ENCODE measurements at regions not wholly inside any gene's neighbourhood (a gene's known extent, or its start where the extent isn't known, plus 50 kb on each side); places are given as distances from the start of the nearest gene placed in this dataset.

GRCh38 chr22:49081261-49081666 lies 746.4 kb downstream of the BRD1 start:
- no peak for DNase-seq (ENCODE audit: low read depth)

DNA sequence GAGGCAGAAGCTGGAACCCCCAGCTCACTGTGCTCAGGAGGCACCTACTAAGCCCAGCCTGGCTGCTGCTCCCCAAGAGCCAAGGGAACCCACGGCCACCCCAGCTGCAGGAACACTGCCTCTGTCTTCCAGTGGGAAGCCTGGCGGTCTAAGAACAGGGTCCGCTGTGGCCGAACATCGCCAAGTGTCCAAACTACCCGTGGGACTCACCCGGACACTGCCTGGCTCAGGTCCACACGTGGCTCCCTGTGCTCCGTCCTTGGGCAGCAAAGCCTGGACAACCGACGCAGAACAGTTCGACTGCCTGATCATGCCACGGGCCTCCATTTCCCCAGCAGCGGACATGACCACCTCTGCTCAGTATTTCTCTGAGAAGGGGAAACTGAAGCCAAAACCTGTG lies 747.0 kb downstream of the BRD1 start:
- no peak for DNase-seq (ENCODE audit: low read depth)

GRCh38 chr22:49079743-49080500 lies 747.8 kb downstream of the BRD1 start:
- no peak for DNase-seq (ENCODE audit: low read depth)

GRCh38 chr22:49079027-49079725 lies 748.5 kb downstream of the BRD1 start:
- no peak for DNase-seq (ENCODE audit: low read depth)

DNA sequence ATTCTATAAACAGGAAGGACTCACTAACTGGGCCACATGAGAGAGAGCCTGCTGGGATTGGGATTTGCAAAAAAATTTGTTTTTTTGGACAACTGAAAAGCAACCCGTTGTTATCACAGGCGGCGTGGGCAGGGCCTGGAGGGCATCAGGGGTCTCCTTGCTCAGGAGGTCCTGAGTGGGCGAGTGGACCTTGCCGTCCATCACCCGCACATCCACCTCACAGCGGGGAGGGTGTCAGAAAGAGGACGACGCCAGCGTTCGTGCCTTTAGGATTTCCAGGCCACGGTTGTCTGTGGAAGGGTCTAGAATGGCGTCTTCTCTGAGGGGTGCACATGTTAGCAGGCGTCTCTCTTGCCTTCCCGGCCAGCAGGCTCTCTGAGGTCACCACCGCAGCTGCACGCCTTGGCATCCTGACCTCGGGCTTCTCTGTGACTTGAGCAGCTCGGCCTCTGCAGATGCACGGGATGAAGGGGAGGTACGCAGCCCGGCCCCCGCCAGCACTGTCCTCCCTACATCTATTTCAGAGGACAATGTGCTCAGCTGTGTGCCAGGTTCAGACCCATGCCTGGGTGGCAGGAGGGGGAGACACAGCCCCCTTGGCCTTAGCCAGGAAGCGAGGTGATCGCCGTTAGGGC lies 749.5 kb downstream of the BRD1 start:
- no peak for DNase-seq (ENCODE audit: low read depth)

GRCh38 chr22:49077586-49077985 lies 750.1 kb downstream of the BRD1 start:
- no peak for DNase-seq (ENCODE audit: low read depth)

- no peak for DNase-seq (ENCODE audit: low read depth)
These were observed 750.7 kb downstream of the BRD1 start for GRCh38 chr22:49077036-49077393.

- DNase-seq (ENCODE audit: low read depth): no peak
These were observed 751.2 kb downstream of the BRD1 start for GRCh38 chr22:49076300-49077035.

DNA sequence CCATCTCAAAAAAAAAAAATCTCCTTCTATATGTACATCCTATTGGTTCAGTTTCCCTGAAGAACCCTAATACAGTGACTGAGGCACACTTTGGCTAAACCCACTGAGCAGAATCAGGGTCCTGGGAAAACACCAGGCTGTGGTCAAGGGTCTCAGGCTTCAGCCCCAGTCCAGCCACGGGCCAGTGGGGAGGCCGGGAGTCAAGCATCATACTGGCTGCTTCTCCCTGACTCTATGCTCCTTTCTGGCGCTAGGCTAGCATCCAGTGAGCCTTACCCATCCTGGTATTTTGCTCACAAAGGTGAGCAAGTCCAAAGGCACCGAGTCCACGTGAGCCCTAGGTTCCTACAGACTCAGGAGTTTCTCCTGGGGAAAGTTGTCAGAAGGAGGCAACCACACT lies 752.5 kb downstream of the BRD1 start:
- DNase-seq (ENCODE audit: low read depth): no peak

- no peak for DNase-seq (ENCODE audit: low read depth)
These were observed 753.7 kb downstream of the BRD1 start for GRCh38 chr22:49073873-49074417.

DNA sequence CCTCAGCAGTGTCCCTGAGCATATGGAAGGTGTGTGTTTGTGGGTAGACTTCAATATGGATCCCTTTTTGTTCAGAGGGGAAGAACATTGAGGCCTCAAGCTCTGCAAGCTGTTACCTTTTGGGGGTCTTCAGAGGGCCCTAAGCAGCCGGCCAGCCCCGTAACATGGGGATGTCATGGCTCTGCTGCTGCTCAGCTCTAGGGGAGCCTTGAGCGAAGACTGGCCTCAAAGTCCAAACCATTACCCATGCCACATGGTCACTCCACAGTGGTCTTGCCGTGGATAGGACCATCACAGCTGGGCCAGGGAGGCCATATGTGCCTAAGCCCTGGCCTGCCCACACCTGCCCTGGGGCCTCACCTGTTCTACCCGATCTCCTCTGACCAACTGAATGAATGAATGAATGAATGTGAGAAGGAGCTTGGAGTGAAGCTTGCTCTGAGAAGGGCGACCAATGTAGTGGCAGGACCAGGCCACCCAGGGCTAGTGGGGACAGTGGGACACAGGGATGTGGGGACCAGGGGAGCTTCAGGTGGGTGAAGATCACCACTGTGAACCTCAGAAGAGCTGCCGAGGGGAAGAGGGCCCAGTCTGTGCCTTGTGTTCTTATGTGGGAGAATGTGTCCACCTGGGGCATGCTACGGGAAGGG lies 754.6 kb downstream of the BRD1 start:
- no peak for DNase-seq (ENCODE audit: low read depth)

DNA sequence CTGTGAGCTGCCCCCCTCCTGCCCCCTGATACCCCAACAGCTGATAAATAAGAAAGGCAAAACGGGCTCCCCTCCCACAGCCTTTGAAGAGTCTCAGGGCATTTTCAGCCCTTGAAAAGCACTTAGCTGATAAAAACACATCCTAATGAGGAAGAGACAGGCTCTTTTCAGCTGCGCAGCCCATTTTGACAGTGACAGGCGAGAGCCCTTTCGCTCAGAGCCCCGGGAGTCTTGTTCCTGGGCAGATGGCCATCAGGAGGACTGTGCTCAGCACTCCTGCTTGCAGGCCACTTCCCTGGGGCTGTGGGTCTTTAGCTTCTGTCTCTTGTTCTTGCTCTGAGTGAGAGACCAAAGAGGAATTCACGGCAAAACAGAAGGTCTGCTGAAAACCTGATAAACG lies 757.2 kb downstream of the BRD1 start:
- DNase-seq (ENCODE audit: low read depth): no peak

DNA sequence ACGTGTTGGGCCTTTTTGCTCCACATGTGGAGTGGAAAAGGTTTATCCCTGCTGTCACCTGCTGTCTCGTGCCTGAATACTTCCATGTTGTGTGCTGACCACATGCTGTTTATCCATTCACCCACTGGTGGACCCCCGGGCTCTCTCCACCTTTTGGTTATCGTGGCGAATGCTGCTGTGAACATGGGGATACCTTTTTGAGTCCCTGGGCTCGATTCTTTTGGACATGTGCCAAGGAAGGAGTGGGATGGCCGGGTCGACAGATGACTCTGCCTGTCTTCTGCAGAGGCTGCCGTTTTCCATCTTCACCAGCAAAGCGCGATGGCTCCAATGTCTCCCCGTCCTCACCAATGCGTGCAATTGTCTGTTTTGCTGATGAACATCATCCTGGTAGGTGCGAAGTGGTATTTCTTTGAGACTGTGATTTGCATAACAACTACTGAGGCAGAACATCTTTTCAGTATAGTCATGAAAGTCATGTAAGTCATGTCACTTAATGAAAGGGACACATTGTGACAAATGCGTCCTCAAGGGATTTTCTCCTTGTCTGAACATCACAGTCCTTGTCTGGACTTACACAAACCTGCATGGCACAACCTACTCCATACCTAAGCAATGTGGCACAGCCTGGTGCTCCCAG lies 758.7 kb downstream of the BRD1 start:
- no peak for DNase-seq (ENCODE audit: low read depth)

DNA sequence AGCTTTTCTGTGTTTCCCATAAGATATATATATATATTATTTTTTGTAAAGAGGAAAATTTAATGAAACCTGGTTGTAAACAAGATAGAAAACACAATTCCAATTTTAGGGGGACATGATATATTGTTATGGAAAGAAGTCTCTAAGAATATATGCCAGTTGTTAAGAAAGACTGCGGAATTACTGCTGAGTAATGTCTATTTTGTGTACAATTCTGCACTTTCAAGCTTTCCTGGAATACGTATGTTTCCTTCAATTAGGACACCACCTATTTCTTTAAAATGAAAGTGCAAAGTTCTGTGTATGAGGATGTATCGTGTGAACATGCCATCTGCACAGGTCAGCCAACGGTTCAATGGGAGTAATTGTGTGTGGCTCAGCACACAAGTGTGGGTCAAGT lies 760.2 kb downstream of the BRD1 start:
- DNase-seq (ENCODE audit: low read depth): no peak

DNA sequence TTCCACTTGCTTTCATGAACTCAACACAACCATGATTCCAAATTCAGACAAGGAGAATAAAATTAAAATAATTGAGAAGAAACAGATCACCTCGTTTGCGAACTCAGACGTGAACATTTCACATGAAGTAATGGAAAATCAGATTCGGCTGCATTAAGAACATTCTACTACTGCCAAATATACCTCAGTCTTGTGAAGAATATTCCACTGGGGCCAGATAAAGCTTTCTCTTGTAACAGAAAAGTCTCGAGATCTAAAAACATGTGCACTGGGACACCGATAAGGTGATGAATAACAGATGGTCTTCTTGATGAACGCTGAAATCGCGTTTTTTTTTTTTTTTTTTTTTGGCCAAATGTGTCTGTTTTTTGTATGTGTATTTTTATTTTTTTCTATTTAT lies 761.1 kb downstream of the BRD1 start:
- no peak for DNase-seq (ENCODE audit: low read depth)

GRCh38 chr22:49064836-49065235 lies 762.8 kb downstream of the BRD1 start:
- DNase-seq (ENCODE audit: low read depth): no peak

- DNase-seq (ENCODE audit: low read depth): no peak
These were observed 764.2 kb downstream of the BRD1 start for GRCh38 chr22:49063545-49063890.

DNA sequence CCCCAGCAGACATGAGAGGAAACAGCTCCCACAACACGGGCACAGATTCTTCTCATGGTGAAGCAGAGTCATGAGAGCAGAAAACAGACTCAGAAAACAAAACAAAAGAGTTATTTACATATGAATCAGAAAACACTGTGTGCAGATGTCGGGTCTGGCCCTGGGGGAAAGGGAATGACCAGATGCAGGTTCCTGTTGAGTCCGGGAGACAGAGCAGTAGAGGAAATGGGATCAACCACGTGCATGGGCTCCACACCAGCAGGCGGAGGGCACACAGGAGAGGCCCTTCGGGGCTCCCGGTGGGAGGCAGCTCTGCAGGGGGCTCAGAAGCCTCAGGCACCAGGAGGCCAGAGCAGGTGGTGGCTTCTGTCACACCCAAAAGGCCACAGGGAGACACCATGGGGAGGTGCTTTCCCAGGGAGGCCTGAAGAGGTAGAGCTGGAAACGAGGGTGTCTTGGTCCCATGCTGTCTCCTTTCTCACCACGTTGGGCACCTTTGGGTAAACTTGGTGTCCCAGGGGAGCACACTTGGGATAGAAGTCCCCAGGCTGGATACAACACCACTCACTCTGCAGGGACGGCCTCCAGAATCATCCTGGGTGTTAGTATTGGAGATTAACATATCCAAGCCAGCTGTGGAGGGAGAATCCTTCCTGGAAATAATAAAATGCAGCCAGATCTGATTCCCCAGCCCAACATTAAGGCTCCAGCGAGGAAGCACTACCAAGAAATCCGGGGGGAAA lies 764.7 kb downstream of the BRD1 start:
- no peak for DNase-seq (ENCODE audit: low read depth)

DNA sequence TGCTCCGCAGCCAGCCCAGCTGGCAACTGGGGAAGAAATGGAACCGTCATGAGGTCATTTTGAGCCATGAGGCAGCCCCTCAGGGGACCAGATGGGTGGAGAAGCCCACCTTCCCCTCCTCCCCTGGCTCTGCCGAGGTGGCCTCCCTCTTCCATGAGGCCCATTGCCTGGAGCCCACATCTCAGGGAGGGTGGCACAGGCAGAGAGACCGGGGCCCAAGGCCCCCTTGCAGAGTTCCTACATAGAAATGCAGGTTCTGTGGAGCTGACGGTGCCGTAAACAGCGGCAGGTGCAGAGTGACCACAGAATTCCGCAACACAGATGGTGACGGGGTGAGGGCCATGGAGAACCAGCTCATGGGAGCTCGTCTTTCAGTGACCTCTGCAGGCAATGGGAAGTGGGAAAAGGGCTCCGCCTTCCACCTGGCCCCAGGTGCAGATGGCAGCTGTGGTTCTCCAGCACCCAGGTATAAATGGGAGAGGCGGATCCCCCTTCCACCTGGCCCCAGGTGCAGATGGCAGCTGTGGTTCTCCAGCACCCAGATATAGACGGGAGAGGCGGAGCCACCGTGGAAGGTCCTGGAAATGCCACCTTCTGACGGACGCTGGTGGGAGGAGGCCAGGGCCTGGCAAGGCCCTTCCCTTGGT lies 765.4 kb downstream of the BRD1 start:
- no peak for DNase-seq (ENCODE audit: low read depth)

DNA sequence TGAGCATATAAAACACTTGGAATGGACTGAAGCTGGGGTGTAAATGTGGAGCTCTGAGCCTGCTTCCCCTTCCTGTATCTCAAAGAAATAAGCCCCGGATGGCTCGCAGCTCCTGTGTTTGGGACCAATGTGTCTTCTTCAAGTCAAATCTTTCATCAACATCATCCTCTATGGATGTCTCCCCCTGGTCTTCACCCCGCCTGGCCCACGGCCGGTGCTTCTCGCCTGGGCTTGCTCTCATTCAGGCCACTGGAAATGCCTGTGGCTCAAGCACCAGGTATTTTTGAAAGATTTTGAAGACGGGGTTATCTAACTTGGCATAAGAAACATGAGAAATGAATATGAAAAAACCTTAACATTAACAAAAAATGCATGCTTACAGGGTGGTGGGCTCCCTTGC lies 769.8 kb downstream of the BRD1 start:
- no peak for DNase-seq (ENCODE audit: low read depth)
